Activated CD8-positive, alpha-beta memory T cell treated with anti-CD3 and anti-CD28 coated beads for 36 hours (primary cell): ENCODE measurements at regions not wholly inside any gene's neighbourhood (a gene's known extent, or its start where the extent isn't known, plus 50 kb on each side); places are given as distances from the start of the nearest gene placed in this dataset.

Experiments
- CTCF ChIA-PET: fragments of 350-600 bp; sonication (Branson Sonifier 250); formaldehyde crosslinking; loops from one replicate; lab custom pipeline; 2021; ENCODE audit warnings: antibody characterized with exemption; lab: Charles Lee
- POLR2A ChIA-PET: fragments of 350-600 bp; sonication (Branson Sonifier 250); formaldehyde crosslinking; loops from one replicate; lab custom pipeline; 2021; ENCODE audit warnings: antibody characterized with exemption; lab: Charles Lee

GRCh38 chr21:33151941-33152731 lies 77.6 kb upstream of the IFNAR2 start:
- ChIA-PET POLR2A (no interaction called here), CTCF (no interaction called here)

GRCh38 chr21:33152732-33153130 lies 77.0 kb upstream of the IFNAR2 start:
- POLR2A ChIA-PET: no interaction called here
- CTCF ChIA-PET: no interaction called here

GRCh38 chr21:33155005-33155404 lies 74.7 kb upstream of the IFNAR2 start:
- ChIA-PET POLR2A (no interaction called here), CTCF (no interaction called here)

GRCh38 chr21:33155422-33155821 lies 74.3 kb upstream of the IFNAR2 start:
- ChIA-PET CTCF (no interaction called here), POLR2A (no interaction called here)

GRCh38 chr21:33157303-33157702 lies 72.4 kb upstream of the IFNAR2 start:
- ChIA-PET POLR2A (interaction anchor here (0.6 kb wide), 1 partner anchor 84 kb away, joined by 4 read pairs; no protein-coding TSS in a partner anchor), CTCF (no interaction called here)

- CTCF ChIA-PET: no interaction called here
These were observed 71.1 kb upstream of the IFNAR2 start for GRCh38 chr21:33158654-33159053.

GRCh38 chr21:33162436-33162951 lies 67.2 kb upstream of the IFNAR2 start:
- CTCF ChIA-PET: no interaction called here

More at GRCh38 chr21:33158654-33159053, 71.1 kb upstream of the IFNAR2 start:
- POLR2A ChIA-PET: no interaction called here

GRCh38 chr21:33168886-33169285 lies 60.9 kb upstream of the IFNAR2 start:
- POLR2A ChIA-PET: no interaction called here
- CTCF ChIA-PET: interaction anchor here (0.6 kb wide), 1 partner anchor 483 kb away, joined by 4 read pairs; no protein-coding TSS in a partner anchor

More at GRCh38 chr21:33162436-33162951, 67.2 kb upstream of the IFNAR2 start:
- POLR2A ChIA-PET: no interaction called here

- ChIA-PET CTCF (interaction anchor here (0.6 kb wide), 1 partner anchor 484 kb away, joined by 4 read pairs; no protein-coding TSS in a partner anchor), POLR2A (no interaction called here)
These were observed 60.4 kb upstream of the IFNAR2 start for GRCh38 chr21:33169359-33169758.

- CTCF ChIA-PET: no interaction called here
- POLR2A ChIA-PET: no interaction called here
These were observed 58.0 kb upstream of the IFNAR2 start for GRCh38 chr21:33171616-33172169.

GRCh38 chr21:33174756-33175155 lies 55.0 kb upstream of the IFNAR2 start:
- ChIA-PET CTCF (no interaction called here), POLR2A (no interaction called here)
